Head of caudate nucleus (tissue), 42 donors: ENCODE measurements at regions not wholly inside any gene's neighbourhood (a gene's known extent, or its start where the extent isn't known, plus 50 kb on each side); places are given as distances from the start of the nearest gene placed in this dataset.
"Not testable (repeated sequence)": the region's sequence is repeated elsewhere in the genome, so short reads cannot be mapped to it uniquely, and the experiment has no call there.

Experiments
- DNase-seq, 42 donors: peaks; one replicate each; pipeline versions ENCODE4 v3.0.0 to v3.0.0-alpha.2; 2020 to 2021; ENCODE audit warnings: mixed read lengths in 7 of 42
- intact Hi-C: fragments of 100-400 bp; cut with DNase I; formaldehyde crosslinking; loops from one replicate; pipeline ENCODE4 v1.15.0; 2022

DNA sequence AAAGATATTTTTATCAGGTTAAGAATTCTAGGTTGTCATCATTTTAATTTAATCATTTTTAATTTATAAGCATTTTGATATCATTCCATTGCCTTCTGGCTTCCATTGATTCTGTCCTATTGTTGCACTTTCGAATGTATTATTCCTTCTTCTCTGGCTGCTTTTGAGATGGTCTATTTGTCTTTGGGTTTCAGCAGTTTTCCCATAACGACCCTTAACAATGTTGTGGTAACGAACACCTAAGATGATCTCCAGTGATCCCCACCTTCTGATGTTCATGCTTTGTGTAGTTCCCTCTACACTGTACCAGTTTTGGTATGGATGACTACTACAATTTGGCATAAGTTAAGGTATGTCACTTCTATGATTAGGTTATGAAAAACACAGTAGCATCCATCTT lies 59.9 kb downstream of the MINAR1 start:
- intact Hi-C loops, result no loop called here
- no peak for DNase-seq

DNA sequence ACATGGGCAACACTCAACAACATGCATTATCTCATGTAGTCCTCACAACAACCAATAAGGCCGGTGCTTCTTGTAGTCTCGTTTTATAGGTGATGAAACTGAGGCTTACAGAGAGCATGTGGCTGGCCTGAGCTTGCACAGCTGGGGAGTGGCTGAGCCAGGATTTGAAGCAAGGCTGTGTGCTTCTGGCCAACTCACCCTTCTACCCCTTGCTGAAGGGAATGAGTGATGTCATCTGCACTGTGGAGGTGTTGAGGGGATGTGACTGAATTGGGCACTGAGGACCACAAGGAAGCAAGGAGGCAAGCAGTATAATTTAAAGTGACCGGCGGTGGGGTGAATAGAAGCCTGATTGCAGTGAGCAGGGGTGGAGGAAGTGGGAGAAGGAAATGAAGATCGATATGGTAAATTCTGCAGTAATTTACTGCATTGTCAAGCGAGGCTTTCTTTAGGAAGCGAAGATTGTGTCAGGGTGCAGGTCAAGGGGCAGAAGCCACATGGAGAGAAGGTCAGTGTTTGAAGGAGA lies 62.3 kb downstream of the MINAR1 start:
- intact Hi-C loops, result no loop called here

DNA sequence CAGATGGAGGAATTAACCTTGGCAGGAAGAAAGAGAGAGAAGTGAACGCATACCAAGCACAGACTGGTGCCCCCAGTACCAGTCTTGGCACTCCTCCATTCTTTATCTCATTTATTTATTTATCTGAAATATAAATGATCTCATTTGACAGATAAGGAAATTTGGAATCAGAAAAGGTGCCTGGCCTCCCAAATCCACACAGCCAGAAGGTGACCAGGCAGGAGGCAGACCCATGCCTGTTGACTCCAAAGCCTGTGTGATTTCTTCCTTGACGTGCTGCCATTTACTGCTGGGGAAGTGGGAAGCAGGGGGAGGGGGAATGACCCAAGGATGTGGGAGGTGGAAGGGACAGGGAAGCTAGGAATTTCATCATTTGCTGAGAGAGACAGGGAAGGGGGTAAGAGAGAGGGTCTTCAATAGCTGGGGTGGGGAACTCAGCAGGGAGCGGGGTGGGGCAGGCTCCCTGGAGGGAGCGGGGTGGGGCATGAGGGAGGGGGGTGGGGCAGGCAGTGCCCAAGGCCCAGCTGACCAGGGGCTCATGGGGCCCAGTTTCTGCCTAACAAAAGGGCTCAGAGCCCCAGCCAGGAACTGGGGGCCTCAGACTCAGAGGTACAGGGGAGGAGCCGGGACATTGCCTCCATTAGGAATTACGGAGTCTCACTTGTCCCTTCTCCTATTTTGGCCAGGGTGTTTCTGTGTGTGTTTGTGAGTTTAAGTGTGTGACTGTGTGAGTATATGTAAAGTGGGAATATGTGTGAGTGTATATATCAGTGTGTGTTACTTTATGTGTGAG lies 63.0 kb downstream of the MINAR1 start:
- intact Hi-C loops, result no loop called here
- no peak for DNase-seq

More for the DNA sequence above, 62.3 kb downstream of the MINAR1 start:
- no peak for DNase-seq

DNA sequence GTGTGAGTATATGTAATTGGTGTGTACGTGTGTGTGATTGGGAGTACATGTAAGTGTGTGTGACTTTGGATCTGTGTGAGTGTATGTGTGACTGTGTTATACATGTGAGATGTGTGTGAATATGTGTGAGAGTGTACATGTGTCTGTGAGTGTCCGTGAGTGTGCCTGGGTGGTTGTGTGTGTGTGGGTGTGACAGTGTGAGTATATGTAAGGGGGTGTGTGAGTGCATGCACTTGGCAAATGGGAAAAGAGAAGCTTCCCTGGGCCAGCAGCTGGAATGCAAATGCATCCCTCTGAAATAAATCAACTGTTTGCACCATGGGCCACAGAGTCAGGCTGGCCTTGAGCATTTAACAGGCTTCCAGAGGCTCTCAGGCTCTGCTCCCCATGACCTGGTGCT lies 63.6 kb downstream of the MINAR1 start:
- intact Hi-C loops, result no loop called here
- no peak for DNase-seq

DNA sequence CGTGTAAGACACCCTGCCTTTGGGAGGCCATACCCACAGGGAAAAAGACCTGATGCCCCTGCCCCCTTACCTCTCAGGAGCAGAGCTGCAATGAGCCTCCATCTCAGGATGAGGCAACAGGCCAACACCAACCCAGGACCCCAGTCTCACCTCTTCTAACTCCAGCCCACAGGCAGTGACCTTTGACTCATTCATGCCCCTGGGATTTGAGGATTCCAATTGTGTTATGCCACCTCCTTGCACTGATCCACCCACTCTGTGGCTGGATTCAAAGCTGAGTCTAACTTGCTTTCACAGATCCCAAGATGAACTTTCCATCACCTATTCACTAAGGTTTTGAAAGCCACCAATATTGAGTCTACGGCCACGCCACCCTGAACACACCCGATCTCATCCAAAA lies 64.7 kb downstream of the MINAR1 start:
- no peak for DNase-seq
- intact Hi-C loops, result no loop called here

DNA sequence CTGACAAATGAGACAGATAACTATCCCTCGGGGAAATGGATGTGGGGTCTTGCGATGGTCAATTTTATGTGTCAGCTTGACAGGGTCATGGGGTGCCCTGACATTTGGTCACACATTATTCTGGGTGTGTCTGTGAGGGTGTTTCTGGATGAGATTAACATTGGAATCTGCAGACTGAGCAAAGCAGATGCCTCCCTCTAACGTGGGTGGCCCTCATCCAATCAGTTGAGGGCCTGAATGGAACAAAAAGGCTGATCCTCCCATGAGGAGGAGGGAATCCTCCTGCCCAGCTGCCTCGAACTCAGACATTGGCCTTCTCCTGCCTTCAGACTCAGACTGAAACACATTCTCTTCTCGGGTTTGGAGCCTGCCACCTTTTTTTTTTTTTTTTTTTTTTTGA lies 69.0 kb downstream of the MINAR1 start:
- intact Hi-C loops, result no loop called here
- no peak for DNase-seq

DNA sequence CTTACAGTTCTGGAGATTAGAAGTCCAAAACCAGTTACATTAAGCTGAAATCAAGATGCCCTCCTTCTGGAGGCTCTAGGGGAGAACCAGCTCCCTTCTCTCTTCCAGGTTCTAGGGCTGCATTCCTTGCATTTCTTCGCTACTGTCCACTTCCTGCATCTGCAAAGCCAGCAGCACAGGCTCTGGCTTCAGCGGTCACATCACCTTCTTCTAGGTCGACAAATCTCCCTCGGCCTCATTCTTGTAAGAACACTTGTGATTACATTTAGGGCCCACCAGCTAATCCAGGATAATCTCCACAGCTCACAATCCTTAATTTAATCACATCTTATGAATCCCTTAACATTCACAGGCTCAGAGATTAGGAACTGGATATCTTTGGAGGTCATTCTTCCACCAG lies 73.8 kb downstream of the MINAR1 start:
- no peak for DNase-seq
- intact Hi-C loops, result no loop called here

DNA sequence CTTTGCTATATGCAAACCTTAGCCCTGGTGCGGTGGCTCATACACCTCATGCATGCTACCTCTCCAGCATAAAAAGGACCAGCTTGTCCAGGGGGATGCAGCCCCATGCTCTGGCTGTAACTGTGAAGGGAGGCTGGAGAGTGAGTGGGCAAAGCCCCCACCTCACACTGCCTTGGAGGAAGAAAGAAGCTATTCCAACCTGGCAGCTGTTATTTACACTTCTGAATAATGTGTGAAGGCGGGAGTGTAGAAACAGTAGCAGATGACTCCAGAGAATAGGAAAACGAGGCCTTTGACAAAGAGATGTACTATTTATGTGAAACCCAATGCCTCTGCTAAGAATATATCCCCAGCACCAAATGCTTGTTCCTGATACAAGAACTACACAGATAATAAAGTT lies 80.7 kb downstream of the MINAR1 start:
- intact Hi-C loops, result not testable (repeated sequence)
- DNase-seq, result peak in 1 of 42 donors; percentile 14

DNA sequence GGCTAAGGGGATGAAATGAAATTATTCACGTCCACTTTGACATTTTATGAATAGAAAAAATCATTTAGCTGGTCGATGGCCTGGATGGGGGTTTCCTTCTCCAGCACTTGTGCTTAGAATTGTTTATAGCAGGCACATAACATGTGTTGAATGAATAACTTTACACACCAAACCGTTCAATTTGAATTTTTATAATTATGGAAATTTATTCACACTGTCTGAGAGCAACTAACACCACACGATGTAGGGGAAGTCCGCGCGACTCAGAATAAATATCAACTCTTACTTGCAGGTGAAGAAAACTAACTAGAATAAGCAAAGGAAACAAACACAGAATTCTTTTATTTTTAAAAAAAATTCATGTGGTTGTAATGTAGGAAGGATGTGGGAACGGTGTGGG lies 81.3 kb downstream of the MINAR1 start:
- peak in 1 of 42 donors; percentile 4 for DNase-seq
- intact Hi-C loops, result no loop called here

DNA sequence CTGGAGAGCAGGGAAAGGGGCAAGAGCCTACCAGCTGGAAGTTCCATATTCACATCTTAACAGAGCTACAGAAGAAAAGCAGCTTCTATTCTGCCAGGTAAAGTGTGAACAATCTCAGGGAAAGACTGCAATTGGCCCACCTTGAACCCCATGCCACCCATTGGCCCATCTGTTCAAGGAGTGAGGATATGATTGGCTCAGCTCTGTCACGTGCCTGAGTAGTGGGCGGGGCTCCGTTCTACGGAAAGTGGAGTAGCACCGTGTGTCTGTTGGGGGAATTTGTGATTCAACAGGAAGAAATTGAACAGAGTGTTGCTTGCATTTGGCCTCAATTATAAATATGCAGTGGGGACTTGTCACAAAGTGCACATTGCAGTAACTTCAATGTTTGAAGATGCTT lies 81.8 kb downstream of the MINAR1 start:
- intact Hi-C loops, result no loop called here
- DNase-seq, result peak in 1 of 42 donors; percentile 32

DNA sequence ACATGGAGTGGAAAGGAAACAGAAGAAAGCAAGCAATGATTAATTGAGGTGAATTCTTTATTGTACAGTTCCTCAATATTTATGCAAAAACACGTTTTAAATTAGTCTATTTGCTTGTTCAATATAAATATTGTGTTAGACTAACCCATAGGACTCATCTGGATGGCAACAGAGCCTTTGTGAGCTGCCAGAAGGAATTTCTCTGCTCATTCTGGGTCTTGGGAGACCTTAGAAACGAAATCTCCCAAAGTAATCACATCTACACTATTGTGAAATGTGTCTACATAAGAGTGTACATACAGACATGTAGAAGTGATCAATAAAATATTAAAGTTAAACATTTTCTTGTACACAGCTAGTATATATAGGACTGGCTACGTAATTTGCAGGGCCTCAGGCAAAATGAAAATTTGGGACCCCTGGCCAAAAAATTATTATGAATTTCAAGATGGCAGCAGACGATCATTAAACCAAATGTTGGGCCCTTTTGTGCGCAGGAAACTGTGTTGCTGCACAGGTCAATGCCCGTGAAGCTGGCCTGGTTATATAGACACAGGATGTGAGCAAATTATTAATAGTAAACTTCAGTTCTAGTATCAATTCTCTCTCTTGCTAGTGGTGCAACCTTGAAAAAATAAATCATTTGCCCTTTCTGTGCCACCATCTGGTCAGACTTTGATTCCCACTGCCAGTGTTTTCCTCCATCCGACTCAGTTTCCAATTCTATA lies 83.3 kb downstream of the MINAR1 start:
- intact Hi-C loops, result no loop called here

DNA sequence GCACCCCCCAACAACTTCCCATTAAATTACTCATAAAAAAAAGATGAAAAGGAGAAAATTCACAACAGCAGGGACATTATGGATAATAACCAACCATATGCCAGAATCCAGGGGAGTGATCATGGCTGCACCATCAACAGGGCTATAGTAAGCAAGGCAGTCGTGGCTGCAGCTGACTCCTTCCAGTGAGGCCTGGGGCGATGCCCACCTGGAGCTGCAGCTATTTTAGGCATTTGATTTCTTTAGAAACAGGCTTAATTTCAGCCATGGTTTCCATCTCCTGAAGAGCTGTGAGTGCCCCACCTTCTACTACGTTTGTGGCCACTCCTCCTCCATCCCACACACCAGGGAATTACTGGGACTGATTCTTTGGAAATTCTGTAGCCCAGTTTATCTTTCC lies 84.0 kb downstream of the MINAR1 start:
- intact Hi-C loops, result no loop called here
- DNase-seq, result peak in 1 of 42 donors; percentile 22

More for the DNA sequence above, 83.3 kb downstream of the MINAR1 start:
- peak in 1 of 42 donors; percentile 25 for DNase-seq

DNA sequence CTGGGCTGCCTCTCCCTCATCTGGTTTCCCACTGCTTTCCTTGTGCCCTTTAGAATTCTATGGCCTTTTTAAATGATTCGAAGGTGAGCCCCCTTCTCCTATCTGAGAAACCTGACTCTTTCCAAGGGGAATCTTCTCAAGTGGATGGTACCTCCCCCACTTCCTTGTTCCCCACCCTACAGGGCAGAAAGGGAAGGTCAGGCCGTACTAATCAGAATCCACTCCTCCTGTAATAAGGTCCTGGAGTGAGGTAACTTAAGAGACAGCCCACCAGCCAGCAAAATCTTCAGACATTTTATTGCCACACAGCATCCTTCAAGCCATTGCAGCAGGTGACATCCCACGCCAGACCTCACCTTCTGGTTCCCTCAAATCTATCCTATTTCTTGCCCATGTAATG lies 84.5 kb downstream of the MINAR1 start:
- peak in 1 of 42 donors; percentile 4 for DNase-seq
- intact Hi-C loops, result no loop called here

DNA sequence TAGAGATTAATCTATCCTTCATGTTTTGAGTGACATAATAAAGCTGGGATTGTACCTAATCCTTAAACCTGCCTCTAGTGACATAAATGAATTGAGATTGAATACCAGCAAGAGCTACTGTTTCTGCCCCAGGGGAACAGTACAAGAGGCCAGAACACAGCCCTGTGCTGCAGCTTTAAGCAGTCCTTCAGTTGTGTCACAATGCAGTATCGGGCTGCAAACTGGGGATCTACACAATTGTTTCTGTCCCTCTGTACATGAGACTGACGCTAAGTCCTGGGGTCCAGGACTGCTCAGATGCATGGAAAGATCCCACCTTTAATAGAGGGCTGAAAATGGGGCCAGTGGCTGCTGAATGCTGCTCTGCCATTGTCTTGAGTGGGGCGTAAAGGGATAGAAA lies 87.5 kb downstream of the MINAR1 start:
- intact Hi-C loops, result no loop called here
- peak in 1 of 42 donors; percentile 18 for DNase-seq

DNA sequence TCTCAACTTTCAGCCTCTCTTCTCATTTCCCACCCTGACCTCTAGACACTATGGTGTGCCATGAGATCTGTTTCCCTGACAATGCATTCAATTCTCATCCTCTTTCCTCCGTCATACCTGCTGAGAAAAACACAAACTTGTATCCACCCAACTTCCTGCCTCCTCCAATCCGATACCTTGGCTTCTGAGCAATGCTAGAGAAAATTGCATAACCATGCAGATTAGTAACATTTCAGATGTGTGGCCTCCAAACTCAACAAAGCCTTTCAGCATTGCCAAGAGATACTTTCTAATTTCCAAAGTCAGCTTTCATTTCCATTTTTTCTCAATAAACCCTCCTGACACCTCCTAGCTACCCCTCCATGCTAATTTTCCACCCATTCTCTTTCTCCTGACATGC lies 88.5 kb downstream of the MINAR1 start:
- intact Hi-C loops, result no loop called here
- DNase-seq, result peak in 1 of 42 donors; percentile 6

DNA sequence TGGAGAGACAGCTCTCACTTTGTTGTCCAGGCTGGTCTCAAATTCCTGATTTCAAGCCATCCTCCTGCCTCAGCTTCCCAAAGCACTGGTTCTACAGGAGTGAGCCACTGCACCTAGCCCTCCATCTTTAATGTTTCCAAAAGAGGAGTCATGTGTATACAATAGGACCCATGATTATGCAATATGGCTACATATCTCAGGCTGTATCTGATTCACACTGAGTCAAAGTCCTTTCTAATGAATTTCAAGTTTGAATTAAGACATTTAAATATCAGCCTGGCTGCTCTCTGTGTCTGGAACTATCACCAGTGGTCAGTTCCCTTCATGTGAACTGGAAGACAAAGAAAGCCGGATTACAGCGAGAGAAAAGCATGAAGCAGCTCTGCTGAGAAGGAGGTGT lies 90.5 kb downstream of the MINAR1 start:
- intact Hi-C loops, result no loop called here
- no peak for DNase-seq

DNA sequence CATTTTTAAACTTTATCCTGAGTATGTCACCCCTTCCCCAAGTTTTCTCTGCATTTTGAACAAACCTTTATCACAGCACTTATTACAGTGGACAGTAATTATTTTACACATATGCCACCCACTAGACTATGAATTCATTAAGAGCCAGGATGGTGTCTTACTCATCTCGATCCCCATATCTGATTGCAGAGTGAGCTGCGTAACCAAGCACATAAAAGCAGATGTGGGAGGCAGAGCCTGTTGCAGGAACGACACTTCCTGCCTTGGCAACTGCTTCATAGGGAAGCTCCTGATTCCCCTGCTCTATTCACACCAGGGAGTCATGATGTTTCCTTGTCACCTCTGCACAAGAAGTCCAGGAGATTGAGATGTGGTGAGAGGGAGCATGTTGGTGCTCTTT lies 91.1 kb downstream of the MINAR1 start:
- peak in 30 of 42 donors; percentile 2 to 81 (median 34) for DNase-seq
- intact Hi-C loops, result no loop called here

DNA sequence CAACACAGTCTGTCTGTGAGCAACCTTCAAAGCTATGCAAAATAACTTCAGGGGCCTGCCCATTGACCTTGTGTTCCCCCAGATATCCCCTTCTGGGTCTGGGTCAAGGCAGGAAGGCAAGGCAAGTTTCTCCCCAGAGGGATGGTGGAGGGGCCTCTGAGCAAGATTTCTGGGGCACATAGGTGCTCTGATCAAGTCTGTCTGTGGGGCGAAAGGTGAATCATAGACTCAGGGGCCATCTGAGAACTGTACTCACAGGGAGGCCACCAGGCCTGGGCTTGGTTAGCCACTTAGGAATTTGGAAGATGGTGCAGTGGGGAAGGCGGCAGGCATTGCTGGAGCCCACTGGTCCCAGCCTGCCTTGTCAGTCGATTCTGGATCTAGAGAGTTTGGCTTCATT lies 92.4 kb downstream of the MINAR1 start:
- intact Hi-C loops, result no loop called here
- peak in 1 of 42 donors; percentile 27 for DNase-seq

DNA sequence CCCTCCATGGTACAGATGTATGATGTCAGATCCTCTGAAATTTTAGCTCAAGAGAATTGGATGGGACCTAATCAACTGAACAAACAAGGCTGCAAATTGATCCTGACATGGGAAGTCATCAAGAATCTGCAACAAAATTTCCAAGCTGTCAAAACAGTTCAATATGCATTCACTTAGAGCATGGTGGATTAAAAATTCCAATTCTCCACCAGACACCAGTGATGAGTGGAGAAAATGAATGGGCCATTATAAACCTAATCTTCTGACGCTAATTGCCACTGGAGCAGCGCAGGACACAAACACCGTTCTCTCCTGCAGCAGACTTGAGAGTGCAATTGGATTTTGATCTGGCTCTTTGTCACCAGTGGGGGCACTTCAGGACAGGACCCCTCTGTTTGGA lies 94.2 kb downstream of the MINAR1 start:
- DNase-seq, result no peak
- intact Hi-C loops, result no loop called here

DNA sequence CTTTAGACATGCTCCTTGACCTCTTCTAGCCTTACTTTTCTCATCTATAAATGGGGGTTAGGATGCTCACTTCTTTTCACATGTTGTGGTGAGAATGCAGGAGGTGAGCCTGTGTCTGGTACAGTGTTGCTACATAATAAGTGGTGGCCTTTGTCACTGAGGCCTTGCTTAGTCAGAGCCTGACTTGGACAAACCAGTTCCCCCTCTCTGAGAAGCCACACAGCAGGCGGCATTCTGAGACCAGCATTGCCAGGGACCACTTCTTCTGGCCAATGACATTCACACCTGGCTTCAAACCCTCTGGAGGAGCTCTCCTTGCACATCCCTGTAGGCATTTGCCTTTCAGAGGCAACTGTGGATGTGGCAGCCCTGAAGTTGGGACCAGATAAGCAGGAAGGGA lies 95.7 kb downstream of the MINAR1 start:
- intact Hi-C loops, result no loop called here
- peak in 1 of 42 donors; percentile 17 for DNase-seq
